Glutamatergic neuron (in vitro differentiated cells): ENCODE measurements at regions not wholly inside any gene's neighbourhood (a gene's known extent, or its start where the extent isn't known, plus 50 kb on each side); places are given as distances from the start of the nearest gene placed in this dataset.

Experiments
- DNase-seq: peaks from one replicate; pipeline ENCODE4 v3.0.0; 2022
- H3K27ac Mint-ChIP-seq: one replicate; pipeline ENCODE4 v1.8.0; 2020; ENCODE audit warnings: mild to moderate bottlenecking, mixed read lengths, inconsistent platforms; ENCODE audit not compliant: unreplicated experiment
- H3K27me3 Mint-ChIP-seq: one replicate; pipeline ENCODE4 v1.8.0; 2020; ENCODE audit warnings: mild to moderate bottlenecking, moderate library complexity, mixed read lengths, inconsistent platforms; ENCODE audit not compliant: unreplicated experiment
- H3K36me3 Mint-ChIP-seq: one replicate; pipeline ENCODE4 v1.8.0; 2020; ENCODE audit warnings: mild to moderate bottlenecking, mixed read lengths, inconsistent platforms; ENCODE audit not compliant: unreplicated experiment
- H3K4me1 Mint-ChIP-seq: one replicate; pipeline ENCODE4 v1.8.0; 2020; ENCODE audit warnings: mild to moderate bottlenecking, low read depth, mixed read lengths, inconsistent platforms; ENCODE audit not compliant: unreplicated experiment
- H3K4me3 Mint-ChIP-seq: one replicate; pipeline ENCODE4 v1.8.0; 2020; ENCODE audit warnings: mild to moderate bottlenecking, mixed read lengths, inconsistent platforms; ENCODE audit not compliant: unreplicated experiment
- H3K9me3 Mint-ChIP-seq: one replicate; pipeline ENCODE4 v1.8.0; 2020; ENCODE audit warnings: mild to moderate bottlenecking, moderate library complexity, mixed read lengths, inconsistent platforms; ENCODE audit not compliant: unreplicated experiment
- TF ChIP-seq, protein P1 (sequence below): fragments of 200-600 bp; sonication (generic); IDR thresholded peaks from one replicate; pipeline ENCODE4 v1.5.0; 2021; ENCODE audit not compliant: partially characterized antibody, unreplicated experiment

DNA sequence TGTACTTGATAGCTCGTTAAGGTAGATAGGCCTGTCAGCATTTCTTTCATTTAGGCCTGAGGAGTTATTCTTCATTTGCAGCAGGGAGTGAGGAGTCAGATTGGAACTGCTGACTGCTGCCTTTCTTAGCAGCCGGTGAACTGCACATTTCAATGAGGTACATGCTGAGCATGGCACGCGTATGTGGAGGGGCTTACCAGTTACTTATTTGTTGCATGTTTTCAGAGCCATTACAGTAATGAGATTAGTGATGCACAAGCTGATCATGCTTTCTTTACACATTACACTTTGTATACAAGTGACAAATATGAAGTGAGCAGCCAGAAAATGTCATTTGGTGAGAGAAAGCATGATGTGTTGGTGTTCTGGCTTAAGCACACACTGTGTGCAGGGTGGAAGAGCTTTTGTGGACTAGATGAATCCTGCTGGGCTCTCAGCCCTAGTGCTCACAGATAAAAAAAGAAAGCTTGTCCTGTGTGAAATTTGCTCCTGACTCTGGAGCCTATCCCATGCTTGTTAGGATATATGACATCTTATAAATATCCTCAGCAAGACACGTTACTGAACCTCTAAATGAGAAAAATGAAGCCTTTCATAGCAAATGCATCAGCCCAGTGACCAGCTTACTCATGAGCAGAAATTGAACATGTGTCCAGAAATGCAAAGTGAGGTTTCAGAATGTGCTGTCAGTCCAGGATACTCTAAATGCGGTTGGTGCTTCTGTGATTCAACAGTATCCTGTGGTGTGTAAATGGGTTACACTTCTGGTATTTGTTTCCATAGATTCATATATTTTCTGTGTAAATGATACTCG lies 574.7 kb upstream of the ADGRL2 start:
- H3K27me3 Mint-ChIP-seq: no peaks in the 10 kb centered on the region
- no peak overlapping the region for H3K4me3 Mint-ChIP-seq
- no peak for DNase-seq
- peaks cover 10% of the 10 kb centered on the region for H3K4me1 Mint-ChIP-seq
- H3K9me3 Mint-ChIP-seq: no peaks in the 10 kb centered on the region
- no peak overlapping the region for H3K27ac Mint-ChIP-seq
- TF ChIP-seq, protein P1, sequence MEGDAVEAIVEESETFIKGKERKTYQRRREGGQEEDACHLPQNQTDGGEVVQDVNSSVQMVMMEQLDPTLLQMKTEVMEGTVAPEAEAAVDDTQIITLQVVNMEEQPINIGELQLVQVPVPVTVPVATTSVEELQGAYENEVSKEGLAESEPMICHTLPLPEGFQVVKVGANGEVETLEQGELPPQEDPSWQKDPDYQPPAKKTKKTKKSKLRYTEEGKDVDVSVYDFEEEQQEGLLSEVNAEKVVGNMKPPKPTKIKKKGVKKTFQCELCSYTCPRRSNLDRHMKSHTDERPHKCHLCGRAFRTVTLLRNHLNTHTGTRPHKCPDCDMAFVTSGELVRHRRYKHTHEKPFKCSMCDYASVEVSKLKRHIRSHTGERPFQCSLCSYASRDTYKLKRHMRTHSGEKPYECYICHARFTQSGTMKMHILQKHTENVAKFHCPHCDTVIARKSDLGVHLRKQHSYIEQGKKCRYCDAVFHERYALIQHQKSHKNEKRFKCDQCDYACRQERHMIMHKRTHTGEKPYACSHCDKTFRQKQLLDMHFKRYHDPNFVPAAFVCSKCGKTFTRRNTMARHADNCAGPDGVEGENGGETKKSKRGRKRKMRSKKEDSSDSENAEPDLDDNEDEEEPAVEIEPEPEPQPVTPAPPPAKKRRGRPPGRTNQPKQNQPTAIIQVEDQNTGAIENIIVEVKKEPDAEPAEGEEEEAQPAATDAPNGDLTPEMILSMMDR: no peak
- H3K36me3 Mint-ChIP-seq: no peaks in the 10 kb centered on the region

- DNase-seq: no peak
- TF ChIP-seq, protein P1: no peak
- Mint-ChIP-seq H3K27me3 (no peaks in the 10 kb centered on the region), H3K4me1 (peaks cover 10% of the 10 kb centered on the region), H3K4me3 (no peak overlapping the region), H3K36me3 (no peaks in the 10 kb centered on the region), H3K9me3 (no peaks in the 10 kb centered on the region), H3K27ac (no peak overlapping the region)
Measured at GRCh38 chr1:81224222-81224621, 576.5 kb upstream of the ADGRL2 start.

GRCh38 chr1:81221564-81221963 lies 579.2 kb upstream of the ADGRL2 start:
- Mint-ChIP-seq H3K27me3 (no peaks in the 10 kb centered on the region), H3K36me3 (no peaks in the 10 kb centered on the region), H3K27ac (no peak overlapping the region), H3K4me1 (peaks cover 8% of the 10 kb centered on the region), H3K4me3 (no peak overlapping the region), H3K9me3 (peaks cover 1% of the 10 kb centered on the region)
- no peak for DNase-seq
- TF ChIP-seq, protein P1: no peak

DNA sequence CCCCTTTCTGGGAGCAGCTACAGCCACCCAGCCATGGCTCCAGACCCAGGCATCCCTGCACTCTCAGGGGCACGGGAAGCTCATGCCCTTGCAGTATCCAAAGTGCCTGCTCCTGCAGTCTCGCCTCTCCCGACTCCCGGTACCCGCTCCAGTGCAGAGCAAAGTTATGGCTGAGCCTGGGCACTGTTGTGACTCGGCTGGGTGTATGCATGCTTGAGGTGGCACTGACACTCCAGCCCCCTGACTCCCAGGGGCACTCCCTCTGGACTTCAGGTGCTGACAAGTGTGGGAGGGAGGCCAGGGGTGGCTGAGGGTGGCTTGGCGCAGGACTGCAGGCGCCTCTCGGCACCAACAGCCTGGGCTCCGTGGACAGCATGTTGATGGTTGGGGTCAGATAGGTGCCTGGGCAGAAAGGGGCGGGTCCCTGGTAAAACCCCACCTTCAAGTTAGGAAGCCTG lies 580.1 kb upstream of the ADGRL2 start:
- H3K36me3 Mint-ChIP-seq: no peaks in the 10 kb centered on the region

GRCh38 chr1:81217058-81217457 lies 583.7 kb upstream of the ADGRL2 start:
- H3K4me1 Mint-ChIP-seq: peaks cover 3% of the 10 kb centered on the region
- TF ChIP-seq, protein P1: no peak
- H3K27ac Mint-ChIP-seq: no peak overlapping the region
- peaks cover 2% of the 10 kb centered on the region for H3K9me3 Mint-ChIP-seq
- no peaks in the 10 kb centered on the region for H3K36me3 Mint-ChIP-seq
- H3K27me3 Mint-ChIP-seq: no peaks in the 10 kb centered on the region
- no peak for DNase-seq
- H3K4me3 Mint-ChIP-seq: no peak overlapping the region

More for the DNA sequence above, 580.1 kb upstream of the ADGRL2 start:
- no peak overlapping the region for H3K4me3 Mint-ChIP-seq
- H3K27ac Mint-ChIP-seq: no peak overlapping the region
- peaks cover 3% of the 10 kb centered on the region for H3K4me1 Mint-ChIP-seq
- peaks cover 2% of the 10 kb centered on the region for H3K9me3 Mint-ChIP-seq
- DNase-seq: no peak
- no peaks in the 10 kb centered on the region for H3K27me3 Mint-ChIP-seq
- TF ChIP-seq, protein P1: no peak
